ENCODE measurements at regions not wholly inside any gene's neighbourhood (a gene's known extent, or its start where the extent isn't known, plus 50 kb on each side); places are given as distances from the start of the nearest gene placed in this dataset.

DNA sequence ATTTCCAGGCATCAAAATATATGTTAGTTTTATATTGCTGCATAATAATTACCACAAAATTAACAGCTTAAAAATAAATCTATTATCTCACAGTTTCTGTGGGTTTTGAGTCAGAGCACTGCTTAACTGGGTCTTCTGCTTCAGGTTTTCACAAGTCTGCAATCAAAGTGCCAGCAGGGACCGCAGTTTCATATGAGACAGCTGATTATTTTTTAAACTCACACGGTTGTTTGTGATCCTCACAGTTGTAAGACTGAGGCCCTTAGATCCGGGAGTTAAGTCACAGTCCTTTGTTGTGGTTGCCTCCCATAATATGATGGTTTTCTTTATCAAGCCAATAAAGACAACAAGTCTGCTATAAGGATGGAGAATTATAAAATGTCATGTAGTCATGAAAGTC is 146.0 kb upstream of the ZWINT start:
- TF ChIP-seq CTCF (IDR thresholded peaks at IDR 0.05; ENCODE audit: poor library complexity) (no peak), EZH2phosphoT487 (IDR thresholded peaks at IDR 0.05; ENCODE audit: low read depth, severe bottlenecking, unreplicated experiment) (no peak), EZH2 (IDR thresholded peaks at IDR 0.05; ENCODE audit: borderline replicate concordance) (no peak)

Data from hepatocyte (in vitro differentiated cells).